Fibroblast of lung (primary cell): ENCODE measurements at regions not wholly inside any gene's neighbourhood (a gene's known extent, or its start where the extent isn't known, plus 50 kb on each side); places are given as distances from the start of the nearest gene placed in this dataset.
A peak's percentile ranks its signal among the peaks of the same experiment; 100 is the strongest.

ENCODE experiments used
- DNase-seq, 2 donors: peaks; one replicate each; pipeline versions ENCODE4 v3.0.0 to v3.0.0-alpha.2; 2010; ENCODE audit warnings: low read depth in 2 of 2
- H2AFZ ChIP-seq: 2 replicates; pipeline ENCODE4 v1.5.1; 2012; ENCODE audit warnings: low read length, control low read depth, inconsistent platforms
- H3K27ac ChIP-seq: 2 replicates; pipeline ENCODE4 v1.5.1; 2011; ENCODE audit warnings: low read length, control low read depth; ENCODE audit not compliant: insufficient read depth
- H3K27me3 ChIP-seq: 2 replicates; pipeline ENCODE4 v1.5.1; 2011; ENCODE audit warnings: mild to moderate bottlenecking, low read length; ENCODE audit not compliant: control insufficient read depth, insufficient read depth
- H3K36me3 ChIP-seq: 2 replicates; pipeline ENCODE4 v1.5.1; 2011; ENCODE audit warnings: low read length; ENCODE audit not compliant: control insufficient read depth, insufficient read depth
- H3K4me1 ChIP-seq: 2 replicates; pipeline ENCODE4 v1.5.1; 2011; ENCODE audit warnings: low read length; ENCODE audit not compliant: control insufficient read depth, insufficient read depth; ENCODE audit errors: extremely low read depth
- H3K4me2 ChIP-seq: 2 replicates; pipeline ENCODE4 v1.5.1; 2011; ENCODE audit warnings: low read length, control low read depth; ENCODE audit not compliant: insufficient read depth; ENCODE audit errors: extremely low read depth
- H3K4me3 ChIP-seq, 4 experiments: fragments of 200-600 bp in 1 of 4; sonication (generic) in 1 of 4; replicated peaks in 1 of 4; 2 replicates each; pipeline ENCODE4 v1.5.1; 2011 to 2016; ENCODE audit warnings: low read length in 4 of 4, low read depth in 3 of 4, mild to moderate bottlenecking in 3 of 4, control low read depth in 2 of 4, inconsistent platforms in 1 of 4, mixed read lengths in 1 of 4; ENCODE audit not compliant: insufficient read depth in 1 of 4; ENCODE audit errors: control extremely low read depth in 1 of 4
- H3K79me2 ChIP-seq: 2 replicates; pipeline ENCODE4 v1.5.1; 2012; ENCODE audit warnings: mild to moderate bottlenecking, low read length, inconsistent platforms; ENCODE audit not compliant: control insufficient read depth, insufficient read depth
- H3K9ac ChIP-seq: 2 replicates; pipeline ENCODE4 v1.5.1; 2011; ENCODE audit warnings: mild to moderate bottlenecking, low read length, control low read depth; ENCODE audit not compliant: insufficient read depth
- H3K9me3 ChIP-seq: 2 replicates; pipeline ENCODE4 v1.5.1; 2012; ENCODE audit warnings: low read depth, low read length; ENCODE audit not compliant: control insufficient read depth, insufficient read depth
- H4K20me1 ChIP-seq: 2 replicates; pipeline ENCODE4 v1.5.1; 2011; ENCODE audit warnings: low read length; ENCODE audit not compliant: control insufficient read depth, insufficient read depth; ENCODE audit errors: extremely low read depth
- EZH2 ChIP-seq: IDR thresholded peaks from 2 replicates; pipeline ENCODE4 v1.5.1; 2012; ENCODE audit warnings: low read length, control low read depth, mild to moderate bottlenecking; ENCODE audit errors: missing control alignments
- TF ChIP-seq, protein P1 (sequence below), 2 donors: IDR thresholded peaks in 1 of 2; conservative IDR thresholded peaks in 1 of 2; 1 replicate in 1 of 2; 2 replicates in 1 of 2; pipeline ENCODE4 v1.5.1; 2011 to 2012; ENCODE audit warnings: low read length in 2 of 2, control low read depth in 1 of 2, inconsistent platforms in 1 of 2, low read depth in 1 of 2, mild to moderate bottlenecking in 1 of 2

DNA sequence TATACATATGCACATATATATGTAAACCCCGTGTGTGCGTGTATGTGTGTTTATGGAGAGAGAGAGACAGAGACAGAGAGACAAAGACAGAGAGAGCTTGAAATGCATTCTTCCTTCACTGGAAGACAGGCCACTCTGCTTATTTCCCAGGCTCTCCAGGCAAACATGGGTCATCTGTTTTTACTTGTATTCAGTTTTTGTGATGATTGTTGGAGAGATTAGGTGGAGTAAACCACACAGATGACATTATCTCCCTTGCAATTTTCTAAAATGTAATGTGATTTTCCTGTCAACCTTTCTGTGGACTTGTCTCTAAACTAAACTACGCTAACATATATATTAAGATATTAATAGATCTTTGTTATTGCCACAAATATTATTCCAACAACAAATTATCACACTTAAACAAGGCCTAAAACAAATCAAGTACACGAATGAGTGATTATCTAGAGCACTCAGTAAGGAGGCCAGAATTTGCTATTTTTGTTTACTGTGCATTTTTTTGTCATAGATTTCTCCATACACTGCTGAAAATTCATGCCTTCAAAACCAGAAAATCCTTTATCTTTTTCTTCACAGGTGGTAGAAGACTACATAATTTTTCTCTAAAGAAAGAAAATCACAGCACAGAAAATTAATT lies 251.8 kb upstream of the SLIT2 start:
- Histone ChIP-seq H3K36me3 (no peaks in the 10 kb centered on the region), H3K9me3 (no peaks in the 10 kb centered on the region), H3K27ac (no peak overlapping the region), H4K20me1 (no peaks in the 10 kb centered on the region), H3K4me1 (no peaks in the 10 kb centered on the region), H3K9ac (no peak overlapping the region), H2AFZ (no peak overlapping the region), H3K4me3 (no peak overlapping the region), H3K79me2 (no peaks in the 10 kb centered on the region), H3K4me2 (no peak overlapping the region), H3K27me3 (no peaks in the 10 kb centered on the region)
- no peak for DNase-seq
- TF ChIP-seq, protein P1, sequence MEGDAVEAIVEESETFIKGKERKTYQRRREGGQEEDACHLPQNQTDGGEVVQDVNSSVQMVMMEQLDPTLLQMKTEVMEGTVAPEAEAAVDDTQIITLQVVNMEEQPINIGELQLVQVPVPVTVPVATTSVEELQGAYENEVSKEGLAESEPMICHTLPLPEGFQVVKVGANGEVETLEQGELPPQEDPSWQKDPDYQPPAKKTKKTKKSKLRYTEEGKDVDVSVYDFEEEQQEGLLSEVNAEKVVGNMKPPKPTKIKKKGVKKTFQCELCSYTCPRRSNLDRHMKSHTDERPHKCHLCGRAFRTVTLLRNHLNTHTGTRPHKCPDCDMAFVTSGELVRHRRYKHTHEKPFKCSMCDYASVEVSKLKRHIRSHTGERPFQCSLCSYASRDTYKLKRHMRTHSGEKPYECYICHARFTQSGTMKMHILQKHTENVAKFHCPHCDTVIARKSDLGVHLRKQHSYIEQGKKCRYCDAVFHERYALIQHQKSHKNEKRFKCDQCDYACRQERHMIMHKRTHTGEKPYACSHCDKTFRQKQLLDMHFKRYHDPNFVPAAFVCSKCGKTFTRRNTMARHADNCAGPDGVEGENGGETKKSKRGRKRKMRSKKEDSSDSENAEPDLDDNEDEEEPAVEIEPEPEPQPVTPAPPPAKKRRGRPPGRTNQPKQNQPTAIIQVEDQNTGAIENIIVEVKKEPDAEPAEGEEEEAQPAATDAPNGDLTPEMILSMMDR (conservative IDR thresholded peaks at IDR 0.05 in 1 of 2, IDR thresholded peaks at IDR 0.05 in 1 of 2; ENCODE audit: low read depth in 1 of 2, low read length in 2 of 2): no peak
- TF ChIP-seq EZH2: no peak

GRCh38 chr4:19999276-19999675 lies 252.4 kb upstream of the SLIT2 start:
- no peaks in the 10 kb centered on the region for H3K9me3 ChIP-seq
- TF ChIP-seq EZH2: no peak
- TF ChIP-seq, protein P1 (conservative IDR thresholded peaks at IDR 0.05 in 1 of 2, IDR thresholded peaks at IDR 0.05 in 1 of 2; ENCODE audit: low read depth in 1 of 2, low read length in 2 of 2): no peak
- DNase-seq: no peak
- H3K36me3 ChIP-seq: no peaks in the 10 kb centered on the region
- no peaks in the 10 kb centered on the region for H3K4me1 ChIP-seq
- no peaks in the 10 kb centered on the region for H3K79me2 ChIP-seq
- no peak overlapping the region for H3K9ac ChIP-seq
- no peak overlapping the region for H3K27ac ChIP-seq
- no peak overlapping the region for H3K4me3 ChIP-seq
- H3K27me3 ChIP-seq: no peaks in the 10 kb centered on the region
- no peaks in the 10 kb centered on the region for H4K20me1 ChIP-seq
- no peak overlapping the region for H3K4me2 ChIP-seq
- H2AFZ ChIP-seq: no peak overlapping the region

DNA sequence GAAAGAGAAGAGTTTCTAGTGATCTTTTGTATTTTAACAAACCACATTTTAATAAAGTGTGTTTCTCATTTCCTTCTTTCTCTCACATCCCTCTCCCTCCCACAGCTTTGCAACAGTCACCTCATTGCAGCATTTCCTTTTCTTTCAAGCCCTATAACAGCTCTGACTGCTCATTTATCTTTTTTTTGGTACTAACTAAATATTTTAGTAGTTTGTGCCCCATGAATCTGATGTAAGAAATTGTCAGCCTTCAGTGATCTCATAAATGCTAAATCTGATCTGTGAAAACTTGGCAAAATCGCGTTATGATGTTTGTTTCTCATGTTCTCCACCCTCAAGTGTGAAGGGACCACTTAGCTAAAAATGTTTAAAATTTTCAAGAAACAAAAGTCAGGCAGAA lies 258.5 kb upstream of the SLIT2 start:
- Histone ChIP-seq H2AFZ (peak overlapping the region; percentile 0), H3K9me3 (no peaks in the 10 kb centered on the region)

More for the DNA sequence above, 258.5 kb upstream of the SLIT2 start:
- H4K20me1 ChIP-seq: no peaks in the 10 kb centered on the region
- no peak overlapping the region for H3K9ac ChIP-seq
- no peaks in the 10 kb centered on the region for H3K79me2 ChIP-seq
- no peak overlapping the region for H3K27ac ChIP-seq
- TF ChIP-seq EZH2: no peak
- peak in 1 of 2 donors; percentile 29 for DNase-seq
- no peaks in the 10 kb centered on the region for H3K4me1 ChIP-seq
- H3K27me3 ChIP-seq: no peaks in the 10 kb centered on the region
- H3K36me3 ChIP-seq: no peaks in the 10 kb centered on the region
- H3K4me3 ChIP-seq: no peak overlapping the region
- H3K4me2 ChIP-seq: no peak overlapping the region
